Hepatocyte (in vitro differentiated cells): ENCODE measurements at regions not wholly inside any gene's neighbourhood (a gene's known extent, or its start where the extent isn't known, plus 50 kb on each side); places are given as distances from the start of the nearest gene placed in this dataset.

Source experiments
- CTCF ChIP-seq: fragments of 200-600 bp; sonication (generic); IDR thresholded peaks from 2 replicates; pipeline ENCODE4 v1.5.1; 2016; ENCODE audit warnings: antibody characterized with exemption, mild to moderate bottlenecking; ENCODE audit not compliant: poor library complexity
- EZH2 ChIP-seq: fragments of 200-600 bp; sonication (generic); IDR thresholded peaks from 2 replicates; pipeline ENCODE4 v1.6.1; 2016; ENCODE audit warnings: antibody characterized with exemption, mild to moderate bottlenecking, borderline replicate concordance
- EZH2phosphoT487 ChIP-seq: fragments of 200-600 bp; sonication (generic); IDR thresholded peaks from one replicate; pipeline ENCODE4 v1.6.1; 2018; ENCODE audit warnings: antibody characterized with exemption, mild to moderate bottlenecking, low read depth, moderate library complexity; ENCODE audit not compliant: unreplicated experiment, severe bottlenecking

GRCh38 chr6:78670156-78670555 is 197.2 kb upstream of the IRAK1BP1 start:
- no peak for TF ChIP-seq EZH2phosphoT487
- TF ChIP-seq CTCF = no peak
- TF ChIP-seq EZH2 = no peak
